Liver (tissue), 8 donors: ENCODE measurements at regions not wholly inside any gene's neighbourhood (a gene's known extent, or its start where the extent isn't known, plus 50 kb on each side); places are given as distances from the start of the nearest gene placed in this dataset.

Experiments
- DNase-seq: peaks from one replicate; pipeline ENCODE4 v3.0.0-alpha.2; 2017; ENCODE audit warnings: low spot score
- H3K27ac ChIP-seq, 2 donors: one replicate each; pipeline ENCODE4 v1.7.0; 2013; ENCODE audit warnings: inconsistent platforms in 2 of 2, low read length in 2 of 2, control low read depth in 1 of 2, low read depth in 1 of 2, mild to moderate bottlenecking in 1 of 2
- H3K27me3 ChIP-seq, 4 donors: one replicate each; pipeline versions ENCODE4 v1.6.1 to v1.7.0; 2013; ENCODE audit warnings: low read length in 3 of 4, inconsistent platforms in 1 of 4, mild to moderate bottlenecking in 1 of 4, moderate library complexity in 1 of 4; ENCODE audit not compliant: control insufficient read depth in 4 of 4, insufficient read depth in 4 of 4
- H3K36me3 ChIP-seq, 4 donors: one replicate each; pipeline versions ENCODE4 v1.6.1 to v1.7.0; 2013; ENCODE audit warnings: low read length in 3 of 4, mild to moderate bottlenecking in 3 of 4, low read depth in 1 of 4, moderate library complexity in 1 of 4; ENCODE audit not compliant: control insufficient read depth in 4 of 4, insufficient read depth in 3 of 4
- H3K4me1 ChIP-seq, 4 donors: one replicate each; pipeline versions ENCODE4 v1.6.1 to v1.7.0; 2013; ENCODE audit warnings: low read length in 3 of 4, mild to moderate bottlenecking in 3 of 4, moderate library complexity in 1 of 4; ENCODE audit not compliant: control insufficient read depth in 4 of 4, insufficient read depth in 4 of 4
- H3K4me3 ChIP-seq, 3 donors: one replicate each; pipeline versions ENCODE4 v1.6.1 to v1.7.0; 2013; ENCODE audit warnings: low read length in 3 of 3, control low read depth in 1 of 3, low read depth in 1 of 3, mild to moderate bottlenecking in 1 of 3
- H3K9ac ChIP-seq, 2 donors: one replicate each; pipeline ENCODE4 v1.7.0; 2013; ENCODE audit warnings: low read length in 2 of 2, mild to moderate bottlenecking in 2 of 2, moderate library complexity in 2 of 2, control low read depth in 1 of 2, low read depth in 1 of 2
- H3K9me3 ChIP-seq, 4 donors: one replicate each; pipeline versions ENCODE4 v1.6.1 to v1.7.0; 2013; ENCODE audit warnings: low read length in 3 of 4; ENCODE audit not compliant: control insufficient read depth in 4 of 4
- ATF3 ChIP-seq: IDR thresholded peaks from 2 replicates; pipeline ENCODE4 v1.6.1; 2016; ENCODE audit warnings: antibody characterized with exemption
- CTCF ChIP-seq: fragments of 150-350 bp; IDR thresholded peaks from 2 replicates; pipeline ENCODE4 v1.5.1; 2017; ENCODE audit warnings: improper control_type of control experiment, low read depth, low read length; ENCODE audit not compliant: missing input control
- EGR1 ChIP-seq, 2 donors: IDR thresholded peaks; 2 replicates each; pipeline ENCODE4 v1.6.1; 2016 to 2018; ENCODE audit warnings: antibody characterized with exemption in 2 of 2, low read depth in 2 of 2
- FOXA1 ChIP-seq: IDR thresholded peaks from 2 replicates; pipeline ENCODE4 v1.6.1; 2016; ENCODE audit warnings: antibody characterized with exemption
- FOXA2 ChIP-seq: IDR thresholded peaks from 2 replicates; pipeline ENCODE4 v1.6.1; 2016; ENCODE audit warnings: antibody characterized with exemption
- GABPA ChIP-seq, 2 donors: IDR thresholded peaks in 1 of 2; conservative IDR thresholded peaks in 1 of 2; 2 replicates each; pipeline ENCODE4 v1.6.1; 2016; ENCODE audit warnings: antibody characterized with exemption in 2 of 2, mild to moderate bottlenecking in 1 of 2, moderate library complexity in 1 of 2
- HNF4G ChIP-seq: IDR thresholded peaks from 2 replicates; pipeline ENCODE4 v1.6.1; 2016; ENCODE audit warnings: antibody characterized with exemption
- JUND ChIP-seq, 2 donors: IDR thresholded peaks; 2 replicates each; pipeline ENCODE4 v1.6.1; 2016; ENCODE audit warnings: antibody characterized with exemption in 2 of 2
- MAX ChIP-seq: IDR thresholded peaks from 2 replicates; pipeline ENCODE4 v1.6.1; 2016; ENCODE audit warnings: antibody characterized with exemption
- NR2F2 ChIP-seq: IDR thresholded peaks from 2 replicates; pipeline ENCODE4 v1.6.1; 2016; ENCODE audit warnings: antibody characterized with exemption
- RAD21 ChIP-seq, 2 donors: IDR thresholded peaks; 2 replicates each; pipeline ENCODE4 v1.6.1; 2016; ENCODE audit warnings: antibody characterized with exemption in 2 of 2, mild to moderate bottlenecking in 2 of 2
- REST ChIP-seq: IDR thresholded peaks from 2 replicates; pipeline ENCODE4 v1.6.1; 2016; ENCODE audit warnings: antibody characterized with exemption, mild to moderate bottlenecking
- RXRA ChIP-seq, 2 donors: IDR thresholded peaks; 2 replicates each; pipeline ENCODE4 v1.6.1; 2017 to 2018; ENCODE audit warnings: antibody characterized with exemption in 2 of 2, mild to moderate bottlenecking in 1 of 2
- SP1 ChIP-seq: IDR thresholded peaks from 2 replicates; pipeline ENCODE4 v1.6.1; 2018; ENCODE audit warnings: antibody characterized with exemption, mild to moderate bottlenecking
- YY1 ChIP-seq: IDR thresholded peaks from 2 replicates; pipeline ENCODE4 v1.6.1; 2016; ENCODE audit warnings: antibody characterized with exemption, mild to moderate bottlenecking
- ZBTB33 ChIP-seq: IDR thresholded peaks from 2 replicates; pipeline ENCODE4 v1.6.1; 2016; ENCODE audit warnings: antibody characterized with exemption
- WGBS: extraction: QIAGEN DNeasy Blood & Tissue Kit; methylation state at CpG from one replicate; pipeline ENCODE4 v1.1.7; 2013; 5-methylcytosine and 5-hydroxymethylcytosine counted together
- donor health status: healthy.
- donor health status: healthy.
- donor health status: healthy.
- donor health status: healthy.
- donor health status: healthy.

GRCh38 chr22:27546157-27546935 is 255.2 kb downstream of the MN1 start:
- no peak overlapping the region for H3K4me3 ChIP-seq
- no peaks in the 10 kb centered on the region for H3K27me3 ChIP-seq
- no peak for DNase-seq
- WGBS = 75% methylated on average over 18 of the region's 18 CpGs
- H3K4me1 ChIP-seq = no peaks in the 10 kb centered on the region
- H3K27ac ChIP-seq = no peak overlapping the region
- no peaks in the 10 kb centered on the region for H3K9me3 ChIP-seq
- no peak overlapping the region for H3K9ac ChIP-seq
- TF ChIP-seq REST = no peak
- no peak for TF ChIP-seq FOXA2
- no peak for TF ChIP-seq FOXA1
- no peak for TF ChIP-seq ATF3
- TF ChIP-seq RAD21 (IDR thresholded peaks at IDR 0.05) = no peak
- no peak for TF ChIP-seq EGR1 (IDR thresholded peaks at IDR 0.05; ENCODE audit: low read depth in 2 of 2)
- no peak for TF ChIP-seq CTCF
- no peak for TF ChIP-seq MAX
- no peak for TF ChIP-seq GABPA (IDR thresholded peaks at IDR 0.05 in 1 of 2, conservative IDR thresholded peaks at IDR 0.05 in 1 of 2)
- no peak for TF ChIP-seq SP1
- no peaks in the 10 kb centered on the region for H3K36me3 ChIP-seq

GRCh38 chr22:27551402-27551801 is 250.2 kb downstream of the MN1 start:
- WGBS = 88% methylated on average over 7 of the region's 7 CpGs
- Histone ChIP-seq H3K4me1 (no peaks in the 10 kb centered on the region), H3K4me3 (no peak overlapping the region), H3K27ac (no peak overlapping the region), H3K9ac (no peak overlapping the region), H3K27me3 (no peaks in the 10 kb centered on the region), H3K9me3 (no peaks in the 10 kb centered on the region), H3K36me3 (no peaks in the 10 kb centered on the region)
- no peak for DNase-seq
- TF ChIP-seq ZBTB33 (no peak), FOXA2 (no peak), JUND (IDR thresholded peaks at IDR 0.05) (no peak), SP1 (no peak), ATF3 (no peak), YY1 (no peak), HNF4G (no peak), RXRA (IDR thresholded peaks at IDR 0.05) (no peak), MAX (no peak), NR2F2 (no peak), GABPA (IDR thresholded peaks at IDR 0.05 in 1 of 2, conservative IDR thresholded peaks at IDR 0.05 in 1 of 2) (no peak)
